Dermis microvascular lymphatic vessel endothelial cell (primary cell): ENCODE measurements at regions not wholly inside any gene's neighbourhood (a gene's known extent, or its start where the extent isn't known, plus 50 kb on each side); places are given as distances from the start of the nearest gene placed in this dataset.

Experiments used
- DNase-seq, 2 donors: peaks; one replicate each; pipeline versions ENCODE4 v3.0.0 to v3.0.0-alpha.2; 2010; ENCODE audit warnings: low read depth in 2 of 2

DNA sequence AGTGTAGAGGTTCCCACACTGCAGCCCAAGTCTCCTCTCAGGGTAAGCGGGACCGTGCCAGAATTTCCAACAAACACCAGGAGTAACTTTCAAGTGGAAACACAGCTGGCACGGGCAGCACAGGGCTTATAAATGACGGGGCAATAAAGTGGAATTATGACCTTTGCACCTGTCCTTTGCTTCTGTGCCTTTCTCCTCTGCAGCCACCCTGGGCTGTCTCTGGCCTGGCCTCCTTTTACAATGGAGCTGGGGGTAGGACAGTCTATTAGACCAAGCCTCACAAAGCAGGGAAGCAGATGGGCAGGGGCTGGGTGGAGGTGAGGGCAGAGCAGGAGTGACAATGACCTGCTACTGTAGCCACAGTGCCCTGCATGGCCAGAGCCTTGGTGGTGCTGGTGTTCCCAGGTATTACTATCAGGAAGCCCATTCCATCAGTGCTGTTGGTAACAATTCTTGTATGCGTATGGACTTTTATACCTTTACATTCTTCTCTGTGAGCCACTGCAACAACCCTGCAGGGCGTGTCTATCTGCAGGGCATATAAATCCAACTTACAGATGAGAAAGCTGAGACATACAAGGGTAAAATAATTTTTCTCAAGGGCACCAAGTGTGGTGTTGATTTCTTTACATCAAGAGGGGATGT is 387.8 kb downstream of the CTTN start:
- DNase-seq, result no peak

DNA sequence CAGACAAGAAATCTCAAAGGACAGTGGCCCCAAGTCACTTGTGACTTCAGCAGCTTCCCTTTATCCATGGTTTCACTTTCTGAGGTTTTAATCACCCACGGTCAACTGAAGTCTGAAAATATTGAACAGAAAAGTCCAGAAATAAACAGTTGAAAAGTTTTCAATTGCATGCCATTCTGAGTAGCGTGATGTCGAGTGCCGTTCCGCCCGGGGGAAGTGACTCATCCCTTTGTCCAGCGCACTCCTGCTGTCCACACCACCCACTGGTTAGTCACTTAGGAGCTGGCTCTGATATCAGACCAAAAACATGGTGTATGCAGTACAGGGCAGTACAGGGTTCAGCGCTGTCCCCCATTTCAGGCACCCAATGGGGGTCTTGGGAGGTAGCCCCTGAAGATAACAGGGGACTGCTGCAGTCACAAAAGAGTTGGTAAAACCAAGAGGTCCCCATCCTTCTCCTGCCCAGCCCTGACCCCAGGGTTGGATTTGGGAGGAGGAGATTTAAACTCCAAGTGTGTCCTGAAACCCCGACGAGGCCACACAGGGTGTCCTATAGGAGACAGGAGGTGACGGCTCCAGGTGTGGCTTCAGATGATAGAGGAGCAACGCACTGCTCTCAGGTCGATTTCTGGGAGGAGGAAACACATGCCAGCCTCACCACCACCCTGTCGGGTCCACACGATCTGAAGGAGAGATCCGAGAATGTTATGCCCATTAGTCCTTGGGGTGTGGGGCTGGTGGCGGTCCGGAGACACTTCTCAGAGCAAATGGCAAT is 390.1 kb downstream of the CTTN start:
- DNase-seq, result peak; percentile 79 to 85

DNA sequence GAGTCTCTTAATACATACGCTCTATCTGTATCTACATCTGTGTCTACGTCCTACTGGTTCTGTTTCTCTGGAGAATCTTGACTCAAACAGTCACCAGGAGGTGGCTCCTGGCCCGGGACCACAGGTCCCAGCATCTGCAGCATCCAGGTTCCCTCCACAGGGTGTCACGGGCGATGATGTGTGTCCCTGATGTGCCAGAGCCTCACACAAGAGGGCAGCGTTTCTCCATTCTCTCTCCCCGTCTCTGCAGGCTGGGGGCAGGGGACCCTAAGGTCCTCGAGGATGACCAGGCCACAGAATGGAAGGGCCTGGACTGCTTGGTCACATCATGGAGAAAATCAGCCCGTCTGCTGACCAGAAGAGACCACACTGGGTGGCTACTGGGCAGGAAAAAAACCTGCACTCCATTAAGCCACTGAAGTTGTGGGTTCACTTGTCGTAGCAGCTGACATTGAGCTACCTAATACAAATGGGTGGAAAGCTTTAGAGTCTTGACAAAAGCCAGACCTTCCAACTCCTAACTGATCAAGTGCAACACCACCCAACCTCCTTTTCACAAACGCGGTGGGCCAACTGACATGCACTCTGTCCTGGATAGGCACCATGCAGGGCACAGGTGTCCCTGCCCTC is 392.5 kb downstream of the CTTN start:
- DNase-seq, result no peak

DNA sequence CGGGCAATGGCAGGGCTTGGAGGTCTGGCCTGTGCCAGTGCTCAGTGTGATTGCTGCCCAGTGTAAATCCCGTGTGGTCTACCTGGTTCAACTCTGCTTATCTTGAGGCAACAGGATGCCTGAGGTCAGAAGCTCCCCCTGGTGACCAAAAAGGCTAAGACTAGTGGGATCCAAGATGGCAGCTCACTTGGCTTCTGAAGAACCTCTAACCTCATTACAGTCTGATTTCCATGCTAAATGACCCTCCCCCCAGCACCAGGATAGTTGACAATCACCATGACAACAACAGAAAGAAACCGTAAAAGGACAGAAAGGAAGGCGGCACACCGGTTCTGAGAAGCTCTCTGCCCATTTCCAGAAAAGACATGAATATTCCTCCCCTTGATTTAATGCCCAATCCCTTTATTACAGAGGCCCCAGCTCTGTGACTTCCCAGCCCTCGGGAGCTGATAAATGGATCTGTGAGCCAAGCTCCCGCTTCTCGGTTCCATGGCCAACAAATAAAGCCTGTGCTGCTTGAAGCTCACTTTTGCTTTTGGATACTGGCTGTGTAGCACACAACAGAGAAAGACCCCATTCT is 398.4 kb downstream of the CTTN start:
- DNase-seq, result no peak

DNA sequence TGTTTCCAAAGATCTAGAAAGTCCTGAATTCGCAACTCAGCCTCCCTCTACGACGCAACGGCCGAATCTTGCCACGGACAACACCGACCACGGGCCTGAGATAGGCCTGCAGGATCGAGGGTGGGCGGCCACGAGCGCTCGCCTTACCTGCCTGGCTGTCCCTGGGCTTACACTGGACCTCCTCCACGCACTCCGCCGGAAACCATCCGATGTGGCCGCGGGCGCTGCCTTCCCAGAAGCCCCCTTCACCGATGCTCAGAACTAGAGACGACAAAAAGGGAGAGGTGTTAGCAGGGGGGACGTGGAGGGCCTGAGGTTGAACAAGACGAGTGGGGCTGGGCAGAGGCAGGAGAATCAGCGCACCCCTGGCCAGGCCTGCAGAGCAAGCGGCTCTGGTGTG is 400.0 kb downstream of the CTTN start:
- DNase-seq, result no peak

DNA sequence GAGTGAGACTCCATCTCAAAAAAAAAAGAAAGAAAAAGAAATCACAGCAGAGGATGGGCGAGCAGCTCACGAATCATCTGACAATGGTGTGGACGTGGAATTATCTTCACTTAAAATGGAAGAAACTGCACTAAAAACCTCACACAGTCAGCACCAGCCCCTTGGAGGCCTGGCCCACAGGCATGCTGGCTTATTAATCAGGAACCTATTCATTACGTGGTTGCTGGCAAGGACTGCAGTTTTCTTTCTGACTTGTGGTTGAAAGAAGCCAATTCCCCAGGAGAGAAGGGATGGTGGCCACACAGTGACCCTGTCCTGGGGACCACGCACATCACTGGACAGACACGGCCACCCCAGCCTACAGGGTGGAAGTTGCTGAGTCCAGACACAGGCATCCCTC is 401.1 kb downstream of the CTTN start:
- DNase-seq, result no peak

DNA sequence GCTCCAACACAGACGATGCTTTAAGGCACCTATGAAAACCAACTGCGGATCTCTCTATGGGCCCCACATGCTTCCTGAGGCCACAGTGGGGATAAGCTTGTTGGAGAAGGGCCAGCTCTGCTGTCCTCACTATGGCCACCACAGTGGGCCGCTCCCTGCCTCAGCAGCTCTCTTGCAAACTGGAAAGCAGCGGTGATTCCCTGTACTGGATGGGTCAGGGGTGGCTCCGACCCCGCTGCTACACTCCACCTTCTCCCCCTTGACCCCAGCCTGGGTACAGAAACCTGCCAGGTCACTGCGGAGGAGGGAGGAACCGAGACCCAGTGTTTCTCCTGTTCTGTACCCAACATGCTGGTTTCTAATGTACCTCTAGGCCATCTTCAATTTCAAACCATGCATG is 403.9 kb downstream of the CTTN start:
- DNase-seq, result no peak

DNA sequence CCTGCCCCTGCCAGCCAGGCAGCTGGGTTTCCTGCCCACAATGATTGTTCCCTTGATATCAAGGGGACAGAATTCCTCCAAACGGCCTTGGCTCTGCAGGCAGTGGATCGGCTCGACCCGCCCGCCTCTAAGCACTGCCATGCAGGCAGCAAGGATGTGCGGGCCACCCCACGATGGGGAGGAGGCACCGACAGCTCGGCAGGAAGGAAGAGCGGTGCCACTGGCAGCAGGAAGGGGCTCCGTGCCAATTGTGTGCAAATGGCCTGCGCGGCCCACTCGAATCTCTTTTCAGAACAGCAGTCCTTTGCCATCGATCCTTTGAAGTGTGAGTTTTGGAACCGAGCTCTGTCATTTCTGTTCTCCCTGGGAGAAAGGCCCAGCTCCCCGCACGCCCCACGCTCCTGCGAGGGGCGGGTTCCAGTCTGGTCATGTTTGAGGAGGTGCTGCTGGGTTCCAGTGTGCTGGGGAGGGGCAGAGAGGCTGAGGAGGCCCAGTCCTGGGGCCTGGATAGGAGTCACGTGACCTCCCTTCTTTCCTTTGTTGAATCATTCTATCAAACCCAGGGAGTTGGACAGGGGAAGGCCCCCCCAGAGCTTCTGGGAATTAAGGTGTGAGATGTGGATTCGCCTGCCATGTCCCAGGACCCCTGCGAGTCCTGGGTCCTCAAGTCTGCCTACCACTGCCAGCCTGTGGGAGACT is 406.0 kb downstream of the CTTN start:
- no peak for DNase-seq

DNA sequence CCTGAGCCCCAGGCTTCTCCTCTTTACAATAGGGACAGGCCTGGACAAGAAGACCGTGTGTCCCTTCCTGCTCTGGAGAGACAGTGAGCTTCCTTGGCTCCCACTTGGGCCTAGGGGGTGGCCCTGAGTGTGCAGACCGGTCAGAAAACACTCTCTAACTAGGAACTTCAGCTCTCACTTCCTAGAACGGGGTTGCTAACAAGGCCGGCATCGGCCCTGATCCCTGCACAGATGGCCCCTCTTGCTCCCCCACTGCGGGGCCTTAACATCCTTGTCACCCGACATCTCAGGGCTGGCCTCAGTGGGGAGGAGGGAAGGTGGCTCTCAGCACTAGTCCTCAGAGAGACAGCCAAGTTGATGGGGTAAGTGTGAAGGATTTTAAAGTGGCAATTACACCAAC is 406.9 kb downstream of the CTTN start:
- DNase-seq, result no peak

DNA sequence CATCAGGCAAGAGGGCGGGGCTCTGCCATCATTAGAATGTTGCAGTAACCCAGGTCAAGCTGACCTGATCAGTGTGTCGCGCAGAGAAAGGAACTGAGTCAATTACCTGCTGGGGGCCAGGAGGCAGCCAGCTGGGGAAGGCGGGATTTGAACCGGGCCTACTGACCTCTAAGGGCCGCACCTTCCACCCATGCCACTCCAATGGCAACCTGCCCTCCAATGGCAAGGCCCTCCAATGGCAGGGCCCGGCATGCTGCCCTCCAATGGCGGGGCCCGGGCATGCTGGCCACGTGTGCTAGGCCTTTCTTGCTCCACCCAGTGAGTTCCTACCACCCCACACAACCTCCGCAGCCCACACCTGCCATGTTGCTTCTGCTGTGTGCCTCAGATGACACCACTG is 407.6 kb downstream of the CTTN start:
- DNase-seq, result no peak

DNA sequence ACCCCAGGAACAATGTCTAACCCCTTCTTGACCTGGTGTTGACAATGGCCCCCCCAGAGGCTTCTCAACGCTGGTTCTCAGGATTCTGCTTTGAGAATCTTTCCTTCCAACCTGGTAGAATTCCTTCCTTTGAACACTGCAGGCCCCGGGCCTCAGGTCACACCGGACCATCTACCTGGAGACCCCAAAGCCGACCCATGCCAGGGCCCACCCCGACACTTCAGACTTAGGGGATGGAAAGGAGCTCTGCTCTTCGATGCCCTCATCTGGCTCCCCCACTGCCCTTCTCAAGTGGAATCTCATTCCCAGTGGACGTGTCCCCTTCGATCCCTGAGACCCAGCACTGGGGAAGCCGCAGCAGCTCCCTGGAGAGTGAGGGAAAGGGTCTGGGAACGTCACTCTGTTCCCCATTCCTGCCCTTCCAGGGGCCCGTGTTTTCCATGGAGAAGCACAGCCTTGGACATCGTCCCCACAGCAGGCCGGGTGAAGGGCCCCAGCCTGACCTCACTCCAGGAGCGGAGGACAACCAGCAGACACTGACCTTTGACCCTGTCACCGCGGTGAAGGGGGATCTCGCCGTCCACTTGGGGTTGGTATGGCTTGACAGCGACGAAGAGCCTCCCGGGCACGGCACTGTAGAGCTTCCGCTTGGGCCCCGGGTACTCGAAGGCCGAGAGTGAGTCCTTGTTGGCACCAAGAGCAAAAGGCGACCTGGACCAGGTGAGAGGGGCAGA is 408.3 kb downstream of the CTTN start:
- DNase-seq, result no peak

DNA sequence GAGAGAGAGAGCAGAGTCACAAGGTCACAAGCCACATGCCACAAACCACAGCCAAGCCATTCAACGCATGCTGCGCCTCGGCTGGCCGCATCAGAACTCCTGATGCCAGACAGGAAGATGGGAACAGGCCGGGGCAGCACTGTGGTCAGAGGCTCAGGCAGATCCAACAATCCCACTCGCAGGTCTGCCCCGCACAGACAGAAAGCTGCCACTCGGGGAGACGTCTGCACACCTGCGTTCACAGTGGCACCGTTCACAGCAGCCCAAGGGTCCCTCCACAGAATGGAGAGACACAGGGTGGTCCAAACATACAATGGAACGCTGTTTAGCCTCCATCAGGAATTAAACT is 408.8 kb downstream of the CTTN start:
- DNase-seq, result no peak

DNA sequence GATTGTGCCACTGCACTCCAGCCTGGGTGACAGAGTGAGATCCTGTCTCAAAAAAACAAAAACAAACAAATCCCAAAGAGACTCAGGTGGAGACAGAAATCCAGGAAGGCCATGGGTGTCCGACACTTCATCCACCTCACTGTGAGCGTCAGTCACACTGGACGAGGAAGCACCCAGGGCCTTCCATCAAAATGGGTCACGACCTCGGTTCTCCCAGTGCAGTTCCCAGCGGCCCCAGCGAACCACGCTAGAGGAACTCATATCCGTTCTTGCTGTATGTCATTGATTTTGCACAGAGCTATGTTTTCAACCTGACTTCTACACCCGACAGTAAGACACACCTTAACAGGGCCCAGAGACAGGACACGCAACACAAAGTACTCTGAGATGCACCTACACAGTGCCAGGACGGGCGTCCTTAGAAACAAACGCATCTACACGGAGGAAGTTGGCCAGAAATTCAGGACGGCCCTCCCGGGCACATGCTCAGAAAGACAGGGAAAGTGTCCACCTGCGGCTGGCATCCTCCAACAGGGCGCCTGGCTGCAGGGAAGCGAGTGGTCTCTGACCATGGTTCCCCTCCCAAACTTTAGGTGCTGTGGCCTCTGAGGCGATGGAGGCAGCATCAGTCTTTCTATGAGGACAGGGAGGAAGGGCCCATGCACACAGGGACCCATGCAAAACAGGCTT is 410.5 kb downstream of the CTTN start:
- no peak for DNase-seq

DNA sequence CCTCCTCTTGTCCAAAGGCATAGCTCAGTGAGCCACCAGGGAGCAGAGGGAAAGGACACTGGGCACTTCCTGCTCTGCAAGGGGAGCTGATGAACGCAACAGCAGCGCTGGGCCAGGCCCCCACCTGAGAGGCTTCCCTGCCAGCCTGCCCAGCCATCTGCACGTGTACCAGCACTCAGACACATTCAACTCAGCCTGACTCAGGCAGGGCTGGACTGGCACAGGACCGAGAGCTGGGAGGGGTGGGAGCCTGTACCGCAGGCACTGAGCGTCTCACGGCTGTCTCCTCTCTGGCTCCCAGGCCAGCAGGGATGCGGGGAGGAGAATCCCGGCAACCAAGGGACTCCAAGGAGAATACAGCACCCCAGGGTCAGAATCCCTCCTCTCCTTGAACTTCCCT is 411.8 kb downstream of the CTTN start:
- no peak for DNase-seq

DNA sequence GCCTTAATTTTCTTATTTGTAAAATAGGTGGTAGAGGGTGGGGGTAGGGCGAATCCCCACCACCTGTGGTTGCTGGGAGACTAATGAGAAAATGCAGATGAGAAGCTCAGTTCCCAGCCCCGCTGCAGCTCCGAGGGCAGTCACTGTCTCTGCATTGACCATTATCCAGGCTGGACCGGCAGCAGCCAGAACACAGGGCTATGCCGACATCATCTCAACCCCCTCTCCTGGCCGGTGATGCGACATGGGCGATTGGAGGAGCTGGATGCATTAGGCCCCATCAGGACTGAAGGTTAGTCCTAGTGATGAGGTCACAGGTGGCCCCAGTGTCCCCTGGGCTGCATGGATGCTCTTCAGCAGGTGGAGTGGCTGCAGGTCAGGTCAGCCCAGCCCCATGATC is 412.4 kb downstream of the CTTN start:
- DNase-seq, result no peak

DNA sequence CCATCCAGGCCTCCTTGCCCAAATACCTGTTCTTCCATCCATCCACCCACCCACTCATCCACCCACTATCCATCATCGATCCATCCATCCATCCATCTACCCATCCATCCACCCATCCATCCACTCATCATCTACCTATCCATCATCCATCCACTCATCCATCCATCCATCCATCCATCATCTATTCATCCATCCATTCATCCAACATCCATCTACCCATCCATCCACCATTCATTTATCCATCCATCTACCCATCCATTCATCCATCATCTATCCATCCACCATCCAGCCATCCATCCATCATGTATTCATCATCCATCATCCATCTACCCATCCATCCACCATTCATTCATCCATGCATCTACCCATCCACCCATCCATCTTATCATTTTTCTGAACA is 413.2 kb downstream of the CTTN start:
- DNase-seq, result no peak

DNA sequence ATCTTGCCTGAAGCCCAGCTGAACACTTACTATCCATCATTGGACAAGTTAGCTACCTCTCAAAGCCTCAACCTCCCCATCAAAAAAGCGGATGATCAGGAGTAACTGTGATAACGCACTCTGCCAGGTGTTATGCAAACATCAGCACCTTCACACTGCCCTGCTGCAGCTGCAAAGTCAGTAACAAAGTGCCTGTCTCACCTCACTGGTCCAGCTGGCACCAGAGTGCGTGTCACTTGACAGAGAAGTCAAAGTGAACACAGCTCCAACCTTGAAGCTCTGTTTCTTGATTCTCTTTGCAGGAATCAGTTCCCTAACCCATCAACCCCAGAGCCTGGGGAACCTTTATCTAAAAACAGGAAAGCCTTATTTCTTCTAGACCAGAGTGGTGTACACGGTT is 413.6 kb downstream of the CTTN start:
- DNase-seq, result no peak

DNA sequence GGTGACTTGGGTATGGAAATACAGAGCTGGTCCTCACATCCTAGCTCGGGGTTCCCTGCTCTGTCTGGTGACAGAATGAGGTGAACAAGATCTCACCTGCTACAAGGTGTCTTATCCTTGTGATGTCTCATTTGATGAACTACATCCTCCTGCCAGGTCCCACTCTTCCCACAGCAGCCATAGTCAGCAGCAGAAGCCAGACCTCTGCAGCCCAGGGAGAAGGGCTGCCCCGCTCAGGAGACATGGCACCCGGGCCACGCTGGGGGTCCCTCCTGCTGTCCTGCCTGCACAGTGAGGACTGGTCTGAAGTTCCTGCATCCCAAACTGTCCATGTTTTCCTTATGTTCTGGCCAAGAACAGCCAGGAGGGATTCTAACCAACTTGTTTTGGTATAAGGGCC is 414.1 kb downstream of the CTTN start:
- no peak for DNase-seq

DNA sequence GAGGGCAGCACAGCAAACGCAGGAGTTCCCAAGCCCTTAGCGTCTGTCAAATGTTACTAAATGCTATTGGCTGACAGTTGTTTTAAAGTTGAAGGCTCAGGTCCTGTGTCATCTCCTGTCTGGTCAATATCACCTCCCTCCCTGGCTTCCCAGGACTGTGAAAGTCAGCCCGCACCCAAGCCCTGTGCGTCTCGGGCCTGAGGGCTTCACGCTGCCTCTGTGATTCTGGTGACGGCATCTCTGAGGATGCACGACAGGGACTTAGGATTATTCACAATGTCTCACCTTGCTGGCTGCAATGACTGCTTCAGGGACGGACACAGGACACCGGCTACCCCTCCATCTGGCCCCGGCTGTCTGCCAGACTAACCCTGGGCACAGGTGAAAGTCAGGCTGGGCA is 415.3 kb downstream of the CTTN start:
- no peak for DNase-seq

DNA sequence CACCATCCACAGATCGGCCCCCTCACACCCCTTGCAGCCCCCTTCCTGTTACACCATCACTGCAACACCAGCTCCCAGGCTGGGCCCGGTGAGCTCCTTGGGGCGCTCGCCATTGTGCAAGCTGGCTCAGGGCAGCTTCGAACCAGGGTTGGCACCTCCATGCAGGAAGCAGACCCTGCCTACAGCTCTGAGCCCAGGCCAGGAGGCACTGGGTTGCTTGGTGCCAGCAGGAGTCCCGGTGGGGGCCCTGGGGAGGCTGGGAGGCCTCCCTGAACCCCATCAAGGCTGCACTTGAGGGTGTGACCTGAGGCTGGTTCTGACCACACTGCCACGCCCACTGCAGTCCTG is 417.1 kb downstream of the CTTN start:
- no peak for DNase-seq

DNA sequence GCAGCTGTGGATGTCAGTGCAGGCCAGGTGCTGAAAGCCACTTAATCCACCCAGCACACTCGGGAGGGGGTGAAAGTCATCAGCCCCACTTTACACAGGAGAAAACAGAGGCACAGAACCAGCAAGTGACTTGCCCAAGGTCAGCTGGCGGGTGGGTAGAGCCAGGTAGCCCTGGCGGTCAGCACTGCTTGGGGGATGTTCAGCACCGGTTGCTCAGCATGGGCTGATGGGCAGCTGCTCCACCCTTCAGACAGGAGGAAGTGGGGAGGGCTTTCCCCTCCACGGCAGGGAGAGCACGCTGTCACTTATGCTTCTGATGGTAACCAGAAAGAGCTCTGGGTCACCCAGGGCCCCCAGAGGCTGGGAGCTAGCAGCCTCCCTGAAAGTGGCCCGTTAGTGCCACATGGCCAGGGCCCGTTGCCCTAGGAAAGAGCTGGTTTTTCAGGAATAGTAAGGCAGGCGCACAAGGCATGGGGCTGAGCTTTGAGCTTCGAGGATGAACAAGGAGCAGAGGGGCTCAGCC is 417.9 kb downstream of the CTTN start:
- DNase-seq, result no peak
